MCF 10A (cell line): ENCODE measurements at regions not wholly inside any gene's neighbourhood (a gene's known extent, or its start where the extent isn't known, plus 50 kb on each side); places are given as distances from the start of the nearest gene placed in this dataset.
"Not testable (repeated sequence)": the region's sequence is repeated elsewhere in the genome, so short reads cannot be mapped to it uniquely, and the experiment has no call there.

ENCODE experiments used
- BruUV-seq: library from RNA; stranded (reverse); fragments of 400-500 nt; replicated peaks from 2 replicates; lab custom pipeline; 2021; lab: Mats Ljungman, UMichigan
- CTCF ChIA-PET: fragments of 300-600 bp; sonication (Branson Sonifier 250); formaldehyde crosslinking; extraction: SDS; loops from one replicate; lab custom pipeline; 2021; ENCODE audit warnings: antibody characterized with exemption, inconsistent platforms; lab: Yijun Ruan, JAX
- POLR2A ChIA-PET: fragments of 300-600, 350-650 bp; sonication (Branson Sonifier 250); formaldehyde crosslinking; extraction: SDS; loops from one replicate; lab custom pipeline; 2020; ENCODE audit warnings: antibody characterized with exemption, inconsistent platforms; lab: Yijun Ruan, JAX
- DNase-seq: peaks from one replicate; pipeline ENCODE4 v3.0.0-alpha.2; 2018; ENCODE audit not compliant: unreplicated experiment
- H3K27ac Mint-ChIP-seq: one replicate; pipeline ENCODE4 v1.8.0; 2022; ENCODE audit warnings: mild to moderate bottlenecking, low read depth, mixed read lengths; ENCODE audit not compliant: unreplicated experiment
- H3K27me3 Mint-ChIP-seq: one replicate; pipeline ENCODE4 v1.8.0; 2022; ENCODE audit warnings: mixed read lengths; ENCODE audit not compliant: insufficient read depth, unreplicated experiment
- H3K36me3 Mint-ChIP-seq: one replicate; pipeline ENCODE4 v1.8.0; 2022; ENCODE audit warnings: mild to moderate bottlenecking, moderate library complexity, mixed read lengths; ENCODE audit not compliant: insufficient read depth, unreplicated experiment
- H3K4me1 Mint-ChIP-seq: one replicate; pipeline ENCODE4 v1.8.0; 2022; ENCODE audit warnings: mixed read lengths; ENCODE audit not compliant: insufficient read depth, unreplicated experiment
- H3K4me3 Mint-ChIP-seq: one replicate; pipeline ENCODE4 v1.8.0; 2022; ENCODE audit warnings: mild to moderate bottlenecking, moderate library complexity, mixed read lengths; ENCODE audit not compliant: unreplicated experiment
- H3K9me3 Mint-ChIP-seq: one replicate; pipeline ENCODE4 v1.8.0; 2022; ENCODE audit warnings: mixed read lengths; ENCODE audit not compliant: unreplicated experiment
- intact Hi-C: fragments of 100-400 bp; cut with micrococcal nuclease; formaldehyde crosslinking; loops from 2 replicates; pipeline ENCODE4 v1.14.1; 2022
- TF ChIP-seq, protein P1 (sequence below): fragments of 200-600 bp; IDR thresholded peaks from one replicate; pipeline ENCODE4 v1.8.0; 2022; ENCODE audit warnings: antibody characterized with exemption, mild to moderate bottlenecking; ENCODE audit not compliant: unreplicated experiment

DNA sequence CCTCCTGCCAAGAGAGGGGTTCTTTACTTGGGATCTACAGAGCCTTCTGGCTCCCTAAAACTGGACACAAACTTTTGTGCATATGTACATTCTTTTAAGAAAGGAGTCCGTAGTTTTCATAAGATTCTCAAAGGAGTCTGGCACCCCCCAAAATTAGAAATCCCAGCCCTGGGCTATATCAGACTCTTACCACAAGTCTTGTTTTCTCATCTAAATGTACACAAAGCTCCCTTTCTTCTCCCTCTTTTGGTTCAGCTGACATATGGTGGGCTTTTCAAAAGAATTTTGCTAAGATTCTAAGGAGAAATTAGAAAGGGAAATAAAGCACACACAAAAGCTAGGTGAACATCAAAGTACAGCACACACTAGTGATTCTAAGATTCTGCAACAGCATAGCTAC is 114.4 kb downstream of the ENC1 start:
- BruUV-seq = no TSS peak
- H3K9me3 Mint-ChIP-seq = peaks cover 12% of the 10 kb centered on the region

DNA sequence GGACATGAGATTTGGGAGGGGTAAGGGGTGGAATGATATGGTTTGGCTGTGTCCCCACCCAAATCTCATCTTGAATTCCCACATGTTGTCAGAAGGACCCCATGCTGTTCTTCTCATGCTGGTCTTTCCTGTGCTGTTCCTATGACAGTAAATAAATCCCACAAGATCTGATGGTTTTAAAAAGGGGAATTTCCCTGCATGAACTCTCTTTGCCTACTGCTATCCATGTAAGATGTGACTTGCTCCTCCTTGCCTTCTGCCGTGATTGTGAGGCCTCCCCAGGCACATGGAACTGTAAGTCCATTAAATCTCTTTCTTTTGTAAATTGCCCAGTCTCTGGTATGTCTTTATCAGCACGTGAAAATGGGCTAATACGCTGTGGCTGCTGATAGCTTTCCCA is 115.8 kb downstream of the ENC1 start:
- BruUV-seq, H3K27ac Mint-ChIP-seq, CTCF ChIA-PET, H3K4me3 Mint-ChIP-seq, H3K4me1 Mint-ChIP-seq, intact Hi-C loops, DNase-seq, POLR2A ChIA-PET, H3K27me3 Mint-ChIP-seq, H3K36me3 Mint-ChIP-seq: not testable (repeated sequence)
- H3K9me3 Mint-ChIP-seq = peaks cover 12% of the 10 kb centered on the region

More for the DNA sequence above, 114.4 kb downstream of the ENC1 start:
- TF ChIP-seq, protein P1, sequence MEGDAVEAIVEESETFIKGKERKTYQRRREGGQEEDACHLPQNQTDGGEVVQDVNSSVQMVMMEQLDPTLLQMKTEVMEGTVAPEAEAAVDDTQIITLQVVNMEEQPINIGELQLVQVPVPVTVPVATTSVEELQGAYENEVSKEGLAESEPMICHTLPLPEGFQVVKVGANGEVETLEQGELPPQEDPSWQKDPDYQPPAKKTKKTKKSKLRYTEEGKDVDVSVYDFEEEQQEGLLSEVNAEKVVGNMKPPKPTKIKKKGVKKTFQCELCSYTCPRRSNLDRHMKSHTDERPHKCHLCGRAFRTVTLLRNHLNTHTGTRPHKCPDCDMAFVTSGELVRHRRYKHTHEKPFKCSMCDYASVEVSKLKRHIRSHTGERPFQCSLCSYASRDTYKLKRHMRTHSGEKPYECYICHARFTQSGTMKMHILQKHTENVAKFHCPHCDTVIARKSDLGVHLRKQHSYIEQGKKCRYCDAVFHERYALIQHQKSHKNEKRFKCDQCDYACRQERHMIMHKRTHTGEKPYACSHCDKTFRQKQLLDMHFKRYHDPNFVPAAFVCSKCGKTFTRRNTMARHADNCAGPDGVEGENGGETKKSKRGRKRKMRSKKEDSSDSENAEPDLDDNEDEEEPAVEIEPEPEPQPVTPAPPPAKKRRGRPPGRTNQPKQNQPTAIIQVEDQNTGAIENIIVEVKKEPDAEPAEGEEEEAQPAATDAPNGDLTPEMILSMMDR = no peak
- ChIA-PET POLR2A (interaction anchor here (0.8 kb wide), 1 partner anchor 13 kb away, joined by 3 read pairs; no protein-coding TSS in a partner anchor), CTCF (no interaction called here)
- H3K4me1 Mint-ChIP-seq = peaks cover 8% of the 10 kb centered on the region
- no peak overlapping the region for H3K27ac Mint-ChIP-seq
- no peak overlapping the region for H3K4me3 Mint-ChIP-seq
- intact Hi-C loops = no loop called here
- no peaks in the 10 kb centered on the region for H3K36me3 Mint-ChIP-seq
- DNase-seq = no peak
- no peaks in the 10 kb centered on the region for H3K27me3 Mint-ChIP-seq

DNA sequence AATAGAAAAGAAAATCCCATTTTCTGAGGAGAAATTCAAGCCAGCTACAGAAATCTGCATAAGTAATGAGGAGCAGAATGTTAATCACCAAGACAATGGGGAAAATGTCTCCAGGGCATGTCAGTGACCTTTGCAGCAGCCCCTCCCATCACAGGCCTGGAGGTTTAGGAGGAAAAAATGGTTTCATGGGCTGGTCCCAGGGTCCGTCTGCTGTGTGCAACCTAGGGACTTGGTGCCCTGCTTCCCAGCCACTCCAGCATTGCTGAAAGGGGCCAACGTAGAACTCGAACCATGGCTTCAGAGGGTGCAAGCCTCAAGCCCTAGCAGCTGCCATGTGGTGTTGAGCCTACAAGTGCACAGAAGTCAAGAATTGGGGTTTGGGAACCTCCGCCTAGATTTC is 116.8 kb downstream of the ENC1 start:
- DNase-seq, H3K4me3 Mint-ChIP-seq, CTCF ChIA-PET, H3K27ac Mint-ChIP-seq, POLR2A ChIA-PET, H3K4me1 Mint-ChIP-seq, BruUV-seq, intact Hi-C loops, H3K36me3 Mint-ChIP-seq, H3K27me3 Mint-ChIP-seq: not testable (repeated sequence)
- peaks cover 12% of the 10 kb centered on the region for H3K9me3 Mint-ChIP-seq

DNA sequence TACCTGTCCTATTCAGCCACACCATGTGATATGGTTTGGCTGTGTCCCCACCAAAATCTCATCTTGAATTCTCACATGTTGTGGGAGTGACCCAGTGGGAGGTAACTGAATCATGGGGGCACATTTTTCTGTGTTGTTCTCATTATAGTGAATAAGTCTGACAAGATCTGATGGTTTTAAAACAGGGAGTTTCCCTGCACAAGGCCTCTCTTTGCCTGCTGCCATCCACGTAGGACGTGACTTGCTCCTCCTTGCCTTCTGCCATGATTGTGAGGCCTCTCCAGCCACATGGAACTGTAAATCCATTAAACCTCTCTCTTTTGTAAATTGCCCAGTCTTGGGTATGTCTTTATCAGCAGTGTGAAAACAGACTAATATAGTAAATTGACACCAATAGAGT is 117.7 kb downstream of the ENC1 start:
- POLR2A ChIA-PET, CTCF ChIA-PET, H3K4me3 Mint-ChIP-seq, H3K4me1 Mint-ChIP-seq, H3K27me3 Mint-ChIP-seq, intact Hi-C loops, DNase-seq, H3K27ac Mint-ChIP-seq, BruUV-seq, H3K36me3 Mint-ChIP-seq: not testable (repeated sequence)
- H3K9me3 Mint-ChIP-seq = peaks cover 12% of the 10 kb centered on the region

DNA sequence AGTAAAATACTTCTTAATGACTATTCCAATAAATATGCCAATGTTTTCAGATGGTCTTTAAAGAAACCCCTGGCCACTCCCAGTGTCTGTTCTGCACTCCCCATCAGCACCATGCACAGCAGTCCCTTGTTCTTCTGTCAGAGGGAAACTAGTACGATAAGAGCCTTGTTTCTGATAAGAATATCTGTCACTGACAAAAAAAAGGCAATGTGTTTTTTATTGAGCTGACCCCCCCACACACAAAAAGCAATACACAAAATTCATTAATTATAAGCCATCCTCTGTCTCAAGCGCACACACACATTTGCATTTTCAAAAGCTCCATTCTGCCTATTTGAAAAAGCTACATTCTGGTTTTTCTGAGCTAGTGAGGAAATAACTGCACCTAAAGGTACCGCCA is 119.1 kb downstream of the ENC1 start:
- ChIA-PET CTCF (interaction anchor here (0.7 kb wide), 1 partner anchor 746 kb away, joined by 3 read pairs; no protein-coding TSS in a partner anchor), POLR2A (no interaction called here)
- intact Hi-C loops = no loop called here
- Mint-ChIP-seq H3K36me3 (no peaks in the 10 kb centered on the region), H3K27me3 (no peaks in the 10 kb centered on the region), H3K4me3 (no peak overlapping the region), H3K4me1 (peaks cover 14% of the 10 kb centered on the region), H3K9me3 (peaks cover 12% of the 10 kb centered on the region), H3K27ac (no peak overlapping the region)
- BruUV-seq = no TSS peak
- DNase-seq = no peak
- TF ChIP-seq, protein P1 = no peak
